GM18507 (cell line): ENCODE measurements at regions not wholly inside any gene's neighbourhood (a gene's known extent, or its start where the extent isn't known, plus 50 kb on each side); places are given as distances from the start of the nearest gene placed in this dataset.
"Not testable (repeated sequence)": the region's sequence is repeated elsewhere in the genome, so short reads cannot be mapped to it uniquely, and the experiment has no call there.

ENCODE experiments used
- DNase-seq: peaks from one replicate; pipeline ENCODE4 v3.0.0; 2011; ENCODE audit warnings: low read depth; ENCODE audit not compliant: insufficient read length; ENCODE audit errors: extremely low spot score
- FAIRE-seq: peaks from 2 replicates; lab custom pipeline; 2011; peaks lifted over from hg19 to GRCh38; lab: Jason Lieb, UNC

- FAIRE-seq (no peak), DNase-seq (no peak)
Measured at GRCh38 chr7:81404669-81405068, 365.2 kb downstream of the HGF start.

DNA sequence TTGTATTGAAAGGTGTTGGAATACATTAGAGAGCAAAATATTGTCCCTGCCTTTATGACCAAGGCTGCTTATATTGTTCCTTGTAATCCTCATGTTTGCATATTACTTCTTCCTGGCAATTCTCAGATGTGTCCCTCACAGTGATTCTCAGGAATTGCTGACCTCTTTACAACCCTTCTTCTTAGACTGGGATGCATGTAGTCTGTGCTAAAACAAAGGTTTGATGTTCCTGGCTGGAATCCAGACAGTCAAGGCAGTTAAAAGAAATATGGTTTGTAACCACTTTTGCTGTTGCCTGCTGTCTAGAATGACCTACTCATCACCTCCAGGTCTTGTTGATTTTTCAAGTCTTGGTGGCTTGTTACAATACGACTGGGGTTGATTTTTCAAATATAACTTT, 367.6 kb downstream of the HGF start:
- FAIRE-seq, result no peak

GRCh38 chr7:81399471-81399870, 370.4 kb downstream of the HGF start:
- no peak for FAIRE-seq

More for the DNA sequence above, 367.6 kb downstream of the HGF start:
- DNase-seq, result no peak

GRCh38 chr7:81394029-81394428, 375.8 kb downstream of the HGF start:
- DNase-seq (no peak), FAIRE-seq (no peak)

More at GRCh38 chr7:81399471-81399870, 370.4 kb downstream of the HGF start:
- no peak for DNase-seq

GRCh38 chr7:81393018-81393417, 376.8 kb downstream of the HGF start:
- FAIRE-seq (no peak), DNase-seq (no peak)

DNA sequence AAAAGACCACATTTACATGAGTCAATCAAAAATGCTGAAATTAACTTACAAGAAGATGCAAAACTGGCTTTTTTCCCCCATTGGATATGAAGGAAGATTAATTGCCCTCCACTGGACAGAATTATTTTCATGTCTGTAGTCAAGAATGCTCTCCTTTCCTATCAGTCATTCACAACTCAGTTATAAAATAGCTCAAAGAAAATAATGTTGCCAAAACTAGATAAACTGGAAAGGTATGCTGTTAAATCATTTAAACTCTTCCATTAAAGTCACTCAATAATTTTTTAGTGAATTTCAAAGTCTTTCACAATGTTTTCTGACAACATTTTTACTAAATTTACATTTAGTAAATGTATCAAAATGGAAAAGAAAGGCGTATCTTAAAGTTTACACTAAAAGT, 384.5 kb downstream of the HGF start:
- DNase-seq (no peak), FAIRE-seq (no peak)

GRCh38 chr7:81383846-81384245, 386.0 kb downstream of the HGF start:
- FAIRE-seq (no peak), DNase-seq (no peak)

GRCh38 chr7:81374641-81375040, 395.2 kb downstream of the HGF start:
- not testable (repeated sequence) for DNase-seq, FAIRE-seq

GRCh38 chr7:81370822-81371221, 399.0 kb downstream of the HGF start:
- DNase-seq (no peak), FAIRE-seq (no peak)

GRCh38 chr7:81367326-81367931, 402.4 kb downstream of the HGF start:
- DNase-seq (no peak), FAIRE-seq (no peak)

GRCh38 chr7:81366546-81366945, 403.3 kb downstream of the HGF start:
- DNase-seq (no peak), FAIRE-seq (no peak)

DNA sequence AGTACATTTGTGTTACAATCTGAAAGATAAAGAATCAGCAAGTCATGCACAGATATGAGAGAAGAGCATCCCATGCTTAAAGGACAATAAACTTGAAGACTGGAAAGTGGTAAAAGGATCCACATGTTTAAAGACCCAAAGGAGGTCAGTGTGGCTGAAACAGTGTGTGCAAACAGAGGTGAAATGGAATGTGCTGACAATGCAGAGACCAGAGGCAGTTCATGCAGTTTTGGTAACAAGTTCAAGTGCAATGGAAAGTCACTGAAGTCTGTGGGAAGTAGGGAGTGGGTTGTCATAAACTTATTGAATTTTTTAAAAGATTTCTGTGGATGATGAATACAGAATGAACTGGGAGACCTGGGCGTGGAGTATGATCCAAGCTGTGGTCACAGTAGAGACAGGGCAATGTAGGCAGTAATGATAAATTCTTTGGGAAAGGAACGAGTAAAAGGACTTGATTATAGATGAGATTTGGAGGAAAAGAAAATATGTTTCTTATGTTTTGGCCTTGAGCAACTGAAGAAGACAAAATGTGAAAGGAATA, 408.0 kb downstream of the HGF start:
- no peak for DNase-seq
- FAIRE-seq, result no peak

DNA sequence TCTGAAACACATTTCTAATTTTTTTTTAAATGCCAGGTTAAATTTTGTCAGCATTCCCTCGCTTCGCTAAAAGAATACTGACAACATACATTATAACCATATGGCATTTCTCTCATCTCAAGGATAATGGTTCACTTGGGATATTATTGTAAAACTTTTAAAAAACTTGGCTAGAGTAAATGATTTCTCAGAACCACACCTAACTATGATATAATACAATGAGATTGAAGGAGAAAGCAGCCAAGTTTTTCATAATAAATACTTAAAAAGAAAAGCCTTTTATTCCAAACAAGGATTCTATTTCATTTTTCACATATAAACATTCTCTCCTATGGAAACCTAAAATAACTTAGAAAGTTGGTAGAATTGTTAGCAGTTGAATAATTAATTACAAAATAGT, 413.9 kb downstream of the HGF start:
- DNase-seq (no peak), FAIRE-seq (no peak)

- FAIRE-seq (no peak), DNase-seq (no peak)
Measured at GRCh38 chr7:81349044-81349443, 420.8 kb downstream of the HGF start.

DNA sequence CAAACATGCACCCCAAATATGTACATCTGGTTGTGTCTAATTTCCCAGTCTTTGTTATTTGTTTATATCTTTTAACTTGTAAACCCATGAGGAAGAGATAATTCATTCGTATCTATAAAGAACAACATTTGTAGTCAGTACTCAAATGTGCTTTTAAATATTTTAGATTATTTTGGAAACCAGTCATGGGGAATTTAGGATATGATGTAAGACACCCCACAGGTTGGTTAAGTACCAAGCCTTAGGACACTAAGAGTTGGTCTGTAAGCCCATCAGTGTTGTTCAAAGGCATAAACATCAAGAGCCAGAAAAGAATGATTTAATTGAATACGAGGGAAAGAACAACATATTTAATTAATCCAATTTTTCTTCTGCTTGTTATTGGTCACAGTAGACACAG, 421.1 kb upstream of the SEMA3C start:
- DNase-seq, result no peak

GRCh38 chr7:81333536-81333935, 414.7 kb upstream of the SEMA3C start:
- FAIRE-seq, result no peak
- no peak for DNase-seq

More for the DNA sequence above, 421.1 kb upstream of the SEMA3C start:
- FAIRE-seq, result no peak

- DNase-seq, result no peak
- FAIRE-seq, result no peak
Measured at GRCh38 chr7:81333004-81333403, 414.2 kb upstream of the SEMA3C start.

DNA sequence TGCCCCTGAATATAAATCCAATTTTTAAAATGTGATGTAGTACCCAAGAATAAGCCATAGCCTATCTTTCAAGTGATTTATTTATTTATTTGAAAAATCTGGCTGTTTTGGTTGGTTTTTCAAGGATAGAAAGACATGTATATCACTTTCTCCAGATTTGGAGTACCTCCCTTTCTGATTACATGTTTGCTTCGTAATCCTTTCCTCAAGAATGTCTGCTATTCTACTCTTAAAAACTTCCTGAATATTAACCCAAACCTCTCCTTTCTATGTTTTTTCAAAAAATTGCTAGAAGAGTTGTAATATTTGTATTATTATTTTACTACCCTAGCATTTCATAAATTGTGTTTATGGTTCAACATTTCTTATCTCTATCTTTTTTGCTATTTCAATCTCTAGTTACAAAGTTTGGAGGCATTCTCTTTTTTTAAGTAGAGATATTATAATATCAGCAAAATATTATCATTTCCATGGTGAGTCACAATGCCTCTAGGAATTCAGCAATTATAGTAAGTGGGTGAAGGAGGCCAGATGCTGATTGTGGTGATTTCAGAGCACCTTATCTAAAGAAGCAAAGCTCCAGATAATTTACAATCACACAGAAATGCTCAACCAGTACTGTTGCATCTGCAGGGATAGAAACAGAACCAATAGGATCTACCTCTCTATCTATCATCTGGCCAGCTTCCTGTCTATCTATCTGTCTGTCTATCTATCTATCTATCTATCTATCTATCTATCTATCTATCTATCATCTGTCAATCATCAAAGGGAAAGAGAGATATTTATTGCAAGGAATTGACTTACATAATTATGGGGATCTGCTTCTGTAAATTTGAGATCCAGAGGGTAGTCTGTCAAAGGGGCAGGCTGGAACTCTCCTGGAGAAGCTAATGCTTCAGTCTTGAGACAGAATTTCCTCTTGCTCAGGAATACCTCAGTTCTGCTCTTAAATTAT, 412.5 kb upstream of the SEMA3C start:
- DNase-seq (no peak), FAIRE-seq (no peak)

DNA sequence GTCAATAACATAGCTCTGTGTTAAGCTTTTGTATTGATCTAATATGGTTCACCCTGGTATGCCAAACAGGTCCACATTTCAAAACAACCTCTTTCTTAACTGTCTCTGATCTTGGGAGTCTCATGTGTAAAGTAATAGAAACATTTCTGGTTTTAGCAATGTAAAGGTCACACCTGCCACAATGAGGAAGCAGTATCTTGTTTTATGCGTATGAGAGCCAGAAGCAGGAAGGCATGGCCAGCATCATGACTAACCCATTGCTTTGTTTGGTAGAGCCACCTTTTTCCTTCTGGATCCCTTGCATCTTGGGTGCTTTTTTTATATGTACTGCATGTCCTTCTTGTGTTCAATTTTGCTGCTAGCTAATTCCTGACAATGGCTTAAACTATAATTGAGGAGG, 411.3 kb upstream of the SEMA3C start:
- DNase-seq, result no peak
- FAIRE-seq, result no peak

GRCh38 chr7:81327468-81328266, 408.8 kb upstream of the SEMA3C start:
- FAIRE-seq, result no peak
- DNase-seq, result no peak
